Occipital lobe (tissue), 1 donor: ENCODE measurements at regions not wholly inside any gene's neighbourhood (a gene's known extent, or its start where the extent isn't known, plus 50 kb on each side); places are given as distances from the start of the nearest gene placed in this dataset.

Source experiments
- DNase-seq: peaks from one replicate; lab custom pipeline; 2025; lab: John Stamatoyannopoulos, UW

GRCh38 chr2:19552270-19552669 lies 193.8 kb upstream of the OSR1 start:
- no peak for DNase-seq

GRCh38 chr2:19550750-19551149 lies 192.3 kb upstream of the OSR1 start:
- no peak for DNase-seq

- DNase-seq = no peak
These were observed 191.4 kb upstream of the OSR1 start for GRCh38 chr2:19549821-19550220.

DNA sequence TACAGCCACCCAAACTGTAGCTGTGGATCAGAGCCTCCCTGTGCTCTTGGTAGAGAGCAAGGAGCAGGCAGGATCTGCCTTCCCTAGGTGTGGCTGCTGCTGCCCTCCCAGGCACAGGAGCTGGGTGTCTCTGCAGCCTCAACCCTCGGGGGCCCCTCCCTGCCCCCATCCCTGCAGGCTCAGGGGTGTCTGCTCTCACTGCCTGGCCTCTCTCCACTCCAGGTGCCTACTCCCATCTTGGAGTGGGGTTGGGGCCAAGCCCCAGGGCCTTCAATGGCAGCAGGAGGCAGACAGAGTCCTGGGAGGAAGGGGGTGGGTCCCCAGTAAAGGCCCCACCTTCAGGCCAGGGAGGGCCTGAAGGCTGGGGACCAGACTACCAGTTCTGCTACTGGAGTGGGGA lies 189.7 kb upstream of the OSR1 start:
- DNase-seq = no peak

DNA sequence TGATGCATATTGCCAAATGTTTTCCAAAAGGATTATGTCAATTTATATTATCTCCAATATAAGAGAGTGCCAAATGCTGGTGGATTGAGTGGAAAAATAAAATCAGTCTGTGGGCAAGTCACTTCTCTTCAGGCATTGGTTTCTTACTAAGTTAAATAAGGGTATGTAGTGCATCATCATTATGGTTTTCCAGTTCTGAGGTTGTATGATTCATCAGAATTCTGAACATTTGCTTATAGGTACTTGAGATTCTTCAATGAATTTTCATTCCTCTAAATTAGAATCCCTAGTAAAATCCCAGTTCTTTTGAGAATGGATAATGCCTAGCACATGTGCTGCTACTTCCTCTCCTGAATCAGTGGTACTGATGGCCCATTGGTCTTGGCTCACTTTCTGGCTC lies 188.9 kb upstream of the OSR1 start:
- no peak for DNase-seq

DNA sequence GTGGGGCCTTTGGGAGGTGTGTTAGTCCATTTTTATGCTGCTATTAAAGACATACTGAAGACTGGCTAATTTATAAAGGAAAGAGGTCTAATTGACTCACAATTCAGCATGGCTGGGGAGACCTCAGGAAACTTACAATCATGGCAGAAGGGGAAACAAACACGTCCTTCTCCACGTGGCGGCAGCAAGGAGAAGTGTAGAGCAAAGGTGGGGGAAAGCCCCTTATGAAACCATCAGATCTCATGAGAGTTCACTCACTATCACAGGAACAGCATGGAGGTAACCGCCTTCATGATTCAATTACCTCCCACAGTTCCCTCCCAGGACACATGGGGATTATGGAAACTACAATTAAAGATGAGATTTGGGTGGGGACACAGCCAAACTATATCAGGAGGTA lies 187.1 kb upstream of the OSR1 start:
- no peak for DNase-seq

DNA sequence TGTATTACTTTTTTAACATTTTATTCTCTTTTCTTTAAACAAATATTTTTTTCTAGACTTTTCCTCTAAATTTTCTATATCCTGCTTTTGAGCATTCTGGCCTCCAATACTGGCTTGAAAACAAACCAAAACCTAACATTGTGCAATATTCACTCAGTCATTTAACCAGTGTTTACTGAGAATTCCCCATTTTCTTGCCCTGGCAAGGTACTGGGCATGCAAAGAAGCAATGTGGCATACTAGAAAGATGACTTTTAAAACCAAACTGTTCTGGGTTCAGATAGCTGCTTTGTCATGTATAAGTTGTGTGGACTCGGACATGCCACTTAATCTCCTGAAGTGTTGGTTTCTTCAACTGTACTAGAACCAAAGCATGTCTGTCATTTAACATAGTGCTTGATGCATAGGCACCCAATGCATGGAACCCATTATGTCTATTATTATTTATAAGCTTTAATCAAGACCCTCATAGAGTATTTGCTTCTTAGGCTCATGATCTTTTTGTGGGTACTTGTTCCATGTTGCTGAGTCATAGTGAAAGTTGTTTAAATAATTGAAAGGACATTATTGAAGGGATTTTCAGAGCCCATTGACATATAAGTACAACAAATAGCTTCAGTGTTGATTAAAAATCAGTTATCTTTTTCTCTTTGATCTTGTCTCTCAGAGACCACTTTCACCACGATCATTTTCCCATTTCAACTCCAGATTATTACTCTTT lies 185.4 kb upstream of the OSR1 start:
- DNase-seq = no peak

DNA sequence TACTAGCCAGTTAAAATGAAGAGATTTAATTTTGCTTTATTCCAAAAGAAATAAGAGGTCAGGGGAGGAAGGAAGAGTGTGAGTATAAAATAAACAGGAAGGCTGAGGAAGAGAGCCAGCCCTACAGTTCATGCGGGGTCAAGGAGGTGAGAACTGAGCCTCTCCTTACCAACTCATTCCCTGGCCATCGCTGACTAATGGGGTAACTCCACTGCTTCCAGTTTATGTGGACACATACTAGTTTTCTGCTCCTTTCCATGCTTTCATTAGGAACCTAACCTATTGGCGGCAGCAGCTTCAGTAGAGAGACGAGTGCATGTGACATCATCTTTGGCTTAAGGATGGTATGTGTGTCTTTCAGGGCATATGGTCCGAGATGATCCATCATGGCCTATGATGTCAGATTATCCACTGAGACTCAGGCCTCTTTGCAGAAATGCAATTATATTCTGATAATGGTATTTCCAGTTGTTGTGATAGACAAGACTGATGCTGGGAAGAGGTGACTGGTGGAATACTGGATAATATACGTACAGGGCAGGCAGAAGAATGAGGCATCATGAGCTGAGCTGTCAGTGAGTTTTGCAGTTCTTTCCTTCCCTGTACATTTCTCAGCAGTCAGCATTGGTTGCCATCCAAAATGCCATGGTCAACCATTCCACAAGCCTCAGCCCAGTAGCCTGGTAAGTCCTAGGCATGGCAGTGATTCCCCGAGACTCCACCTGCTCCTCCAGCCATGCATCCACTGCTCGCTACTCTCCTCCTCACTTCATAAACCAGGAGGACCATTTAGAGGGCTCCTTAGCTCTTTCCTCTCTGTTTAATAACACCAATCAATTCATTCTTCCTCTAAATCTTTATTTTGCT lies 184.6 kb upstream of the OSR1 start:
- DNase-seq = no peak

- DNase-seq = no peak
These were observed 183.5 kb upstream of the OSR1 start for GRCh38 chr2:19541884-19542283.

DNA sequence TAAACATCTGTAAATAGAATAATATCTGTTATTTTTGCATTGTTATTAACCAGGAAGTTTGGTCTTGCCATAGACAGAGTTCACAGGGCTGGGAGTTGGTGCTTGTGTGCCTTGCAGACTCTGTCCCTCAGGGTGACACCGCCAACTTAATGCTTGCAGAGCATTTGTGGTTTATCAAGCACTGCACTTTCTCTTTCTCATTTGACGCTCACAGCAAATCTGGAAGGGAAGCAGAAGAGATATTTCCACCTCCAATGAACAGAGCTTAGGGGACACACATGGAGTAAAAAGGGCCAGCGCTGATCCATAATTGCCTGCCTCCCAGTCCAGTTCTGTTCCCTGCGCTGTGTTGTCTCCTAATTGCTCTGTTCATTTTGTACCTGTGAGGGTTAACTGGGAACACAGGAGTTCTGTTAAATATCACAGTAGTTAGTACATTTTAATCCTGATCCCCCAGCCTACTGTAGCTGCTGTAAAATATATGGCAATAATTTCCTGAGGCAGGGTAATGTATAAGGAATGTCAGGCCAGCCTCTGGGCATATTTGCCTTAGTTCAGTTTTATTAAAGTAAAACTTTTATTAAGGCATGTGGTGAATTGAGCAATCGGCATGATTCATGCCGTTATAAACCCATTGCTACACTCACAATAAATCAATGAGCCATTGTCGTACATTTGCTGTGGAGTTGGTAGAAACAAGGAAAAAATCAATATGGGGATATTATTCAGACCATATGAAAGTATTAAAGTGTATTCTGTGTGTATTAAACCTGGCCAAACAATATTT lies 182.5 kb upstream of the OSR1 start:
- DNase-seq = no peak

DNA sequence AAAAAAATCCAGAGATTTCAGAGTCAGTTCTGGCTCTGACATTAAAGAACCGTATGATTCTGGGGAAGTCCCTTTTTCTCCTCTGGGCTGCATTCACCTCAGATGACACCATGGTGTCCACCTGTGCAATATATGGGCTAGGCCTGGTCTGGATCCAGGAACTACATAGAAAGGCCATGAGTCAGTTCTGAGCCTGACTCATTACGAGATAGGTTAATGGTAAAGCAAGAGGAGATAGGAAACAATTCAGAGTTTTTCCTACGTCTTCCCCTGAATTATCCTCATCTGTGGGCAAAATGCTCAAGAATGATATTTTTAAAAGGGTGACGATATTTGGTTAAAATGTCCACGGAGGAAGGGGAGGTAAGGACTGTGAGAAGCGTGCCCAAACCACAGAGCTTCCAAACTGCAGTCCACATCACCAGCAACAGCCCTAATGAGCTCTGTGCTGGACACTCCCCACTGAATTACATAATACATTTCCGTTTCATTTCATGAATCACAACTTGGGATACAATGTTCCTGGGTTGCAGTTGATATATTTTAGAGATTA lies 180.1 kb upstream of the OSR1 start:
- no peak for DNase-seq

DNA sequence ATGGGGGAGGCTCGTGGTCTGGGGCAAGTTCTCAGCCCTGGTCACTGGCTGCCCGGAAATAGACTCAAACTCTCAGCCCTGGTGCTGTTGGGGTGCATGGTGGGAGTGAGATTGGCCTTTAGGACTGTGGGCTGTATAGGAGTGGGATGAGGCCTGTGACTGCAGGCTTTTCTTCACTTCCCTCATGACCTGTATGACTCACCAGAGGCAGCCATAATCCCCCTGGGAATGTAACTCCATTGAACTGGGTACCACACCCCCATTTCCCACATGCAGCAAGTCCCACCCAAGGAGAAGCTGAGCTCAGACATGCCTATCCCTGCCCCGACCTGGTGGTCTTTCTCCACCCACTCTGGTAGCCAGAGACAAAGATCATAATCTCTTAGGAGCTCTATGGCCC lies 177.7 kb upstream of the OSR1 start:
- DNase-seq = no peak

DNA sequence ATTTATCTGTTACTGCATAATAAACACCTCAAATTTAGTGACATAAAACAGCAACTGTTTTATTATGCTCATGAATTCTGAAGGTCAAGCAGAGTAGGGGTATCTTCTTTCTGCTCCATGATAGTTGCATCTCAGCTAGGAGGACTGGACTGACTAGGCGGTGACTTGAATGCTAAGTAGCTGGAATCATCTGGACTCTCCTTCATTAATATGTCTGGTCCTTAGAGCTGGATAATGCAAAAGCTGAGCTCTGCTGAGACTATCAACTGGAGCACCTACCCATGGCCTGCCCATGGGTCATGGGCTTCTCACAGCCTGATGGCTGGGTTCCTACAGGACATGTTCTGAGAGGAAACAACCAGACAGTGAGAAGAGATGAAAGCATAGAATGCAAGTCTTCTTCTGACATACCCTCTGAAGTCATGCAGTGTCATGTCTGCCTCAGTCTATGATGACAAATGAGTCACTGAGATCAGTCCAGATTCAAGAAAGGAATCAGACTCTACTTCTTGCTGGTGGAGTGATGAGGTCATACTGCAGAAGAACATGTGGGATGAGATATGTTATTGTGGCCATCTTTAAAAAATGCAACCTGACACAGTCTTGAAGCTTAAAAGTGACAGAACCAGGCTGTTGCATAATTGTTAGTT lies 174.2 kb upstream of the OSR1 start:
- DNase-seq = no peak

- DNase-seq = no peak
These were observed 171.3 kb upstream of the OSR1 start for GRCh38 chr2:19529677-19530076.

DNA sequence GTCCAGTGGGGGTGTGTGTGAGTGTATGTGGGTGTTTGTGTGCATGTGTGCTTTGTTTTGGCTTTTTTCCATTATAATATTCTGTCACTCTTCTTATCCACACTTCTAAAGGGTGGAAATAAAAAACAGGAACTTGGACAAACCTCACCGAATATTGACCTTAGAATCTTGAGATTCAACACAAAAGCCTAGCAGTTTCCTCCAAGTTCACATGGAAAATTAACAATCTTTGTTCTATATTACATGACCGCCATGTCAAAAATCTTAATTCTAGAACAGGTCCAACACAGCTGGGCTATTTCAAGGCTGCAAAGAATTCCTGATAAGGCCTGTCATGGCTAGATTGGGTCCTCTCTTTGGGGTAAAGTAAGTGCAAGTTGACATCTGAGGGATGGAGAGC lies 169.3 kb upstream of the OSR1 start:
- no peak for DNase-seq

DNA sequence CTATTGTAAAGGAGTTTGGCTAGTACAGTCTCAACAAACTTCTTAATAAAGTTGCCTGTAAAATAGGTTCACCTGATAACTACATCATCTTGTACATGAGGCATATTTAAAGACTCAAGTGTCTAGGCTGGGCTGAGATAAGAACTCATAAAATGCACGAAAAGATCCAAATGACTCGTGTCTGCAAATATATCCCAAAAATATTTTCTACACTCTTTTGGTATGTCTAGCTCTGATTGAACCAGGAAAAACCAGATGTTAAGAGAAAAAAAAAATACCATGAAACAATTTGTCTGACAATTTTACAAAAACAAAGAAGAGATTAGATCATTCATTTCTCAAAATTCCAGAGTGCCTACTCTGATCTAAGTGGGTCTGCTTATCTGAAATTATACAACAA lies 166.9 kb upstream of the OSR1 start:
- no peak for DNase-seq

DNA sequence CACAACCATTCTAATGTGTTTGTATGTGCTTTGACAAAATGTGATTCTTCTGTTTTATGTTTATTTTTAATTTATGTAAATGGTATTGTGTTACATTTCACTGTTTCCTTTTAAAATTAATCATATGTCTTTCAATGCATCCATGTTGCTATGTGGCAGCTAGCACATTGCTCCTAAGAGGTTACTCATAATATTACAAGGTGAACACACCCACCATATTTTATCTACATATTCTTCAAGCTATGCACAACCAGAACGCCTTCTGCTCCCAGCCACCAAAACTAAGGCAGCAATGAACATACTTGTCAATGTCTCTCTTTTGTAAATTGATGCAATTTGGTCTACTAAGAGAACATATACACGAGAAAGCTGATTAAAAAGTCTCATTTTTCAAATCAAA lies 160.6 kb upstream of the OSR1 start:
- DNase-seq = no peak

GRCh38 chr2:19507137-19507536 lies 148.7 kb upstream of the OSR1 start:
- no peak for DNase-seq

- DNase-seq = no peak
These were observed 147.0 kb upstream of the OSR1 start for GRCh38 chr2:19505199-19506136.
